Cardiac septum (tissue), 1 donor: ENCODE measurements at regions not wholly inside any gene's neighbourhood (a gene's known extent, or its start where the extent isn't known, plus 50 kb on each side); places are given as distances from the start of the nearest gene placed in this dataset.
"Not testable (repeated sequence)": the region's sequence is repeated elsewhere in the genome, so short reads cannot be mapped to it uniquely, and the experiment has no call there.

ENCODE experiments used
- DNase-seq: peaks from one replicate; pipeline ENCODE4 v3.0.0-alpha.2; 2020; ENCODE audit warnings: low spot score
- intact Hi-C: fragments of 100-400 bp; cut with DNase I; formaldehyde crosslinking; loops from one replicate; pipeline ENCODE4 v1.14.0; 2022
- donor health status: DM: no; HTN: no; CAD: no.

DNA sequence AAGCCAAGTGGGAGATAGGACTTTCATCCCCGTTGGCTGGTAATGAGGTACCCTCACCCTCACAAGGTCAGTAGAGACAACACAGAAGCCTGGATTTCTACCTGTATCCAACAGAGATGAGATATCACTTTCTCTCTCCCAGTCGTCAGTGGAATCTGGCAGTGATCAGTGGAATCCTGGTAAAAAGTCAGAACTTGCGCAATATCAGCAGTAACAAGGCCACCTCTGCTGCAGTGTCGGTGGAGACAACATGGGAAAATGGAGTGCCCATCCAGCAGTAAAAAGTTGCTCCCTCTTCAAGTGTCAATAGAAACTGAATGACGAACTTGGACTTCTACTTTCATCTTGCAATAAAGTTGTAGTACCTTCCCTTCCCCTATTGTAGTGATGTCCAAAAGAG is 615.9 kb downstream of the ETS1 start:
- intact Hi-C loops: no loop called here
- DNase-seq: no peak

DNA sequence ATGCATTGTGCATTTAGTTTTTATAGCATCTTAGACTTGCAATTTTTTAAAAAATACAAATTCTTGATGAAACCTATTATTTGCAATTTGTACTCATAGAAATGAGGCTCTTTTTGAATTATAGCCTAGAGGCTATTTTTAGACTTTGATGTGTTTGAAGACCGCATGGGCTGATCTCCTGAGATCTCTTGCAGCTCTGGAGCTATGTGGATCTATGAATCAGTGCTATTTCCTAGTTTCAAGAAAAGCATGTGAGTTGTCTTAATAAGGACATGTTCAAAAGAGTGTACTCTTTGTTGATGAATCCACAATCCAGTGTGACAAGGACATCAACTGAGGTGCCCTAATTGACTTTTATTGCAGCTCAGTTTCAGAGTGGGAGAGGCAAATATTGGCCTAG is 620.5 kb downstream of the ETS1 start:
- intact Hi-C loops: no loop called here
- DNase-seq: no peak

DNA sequence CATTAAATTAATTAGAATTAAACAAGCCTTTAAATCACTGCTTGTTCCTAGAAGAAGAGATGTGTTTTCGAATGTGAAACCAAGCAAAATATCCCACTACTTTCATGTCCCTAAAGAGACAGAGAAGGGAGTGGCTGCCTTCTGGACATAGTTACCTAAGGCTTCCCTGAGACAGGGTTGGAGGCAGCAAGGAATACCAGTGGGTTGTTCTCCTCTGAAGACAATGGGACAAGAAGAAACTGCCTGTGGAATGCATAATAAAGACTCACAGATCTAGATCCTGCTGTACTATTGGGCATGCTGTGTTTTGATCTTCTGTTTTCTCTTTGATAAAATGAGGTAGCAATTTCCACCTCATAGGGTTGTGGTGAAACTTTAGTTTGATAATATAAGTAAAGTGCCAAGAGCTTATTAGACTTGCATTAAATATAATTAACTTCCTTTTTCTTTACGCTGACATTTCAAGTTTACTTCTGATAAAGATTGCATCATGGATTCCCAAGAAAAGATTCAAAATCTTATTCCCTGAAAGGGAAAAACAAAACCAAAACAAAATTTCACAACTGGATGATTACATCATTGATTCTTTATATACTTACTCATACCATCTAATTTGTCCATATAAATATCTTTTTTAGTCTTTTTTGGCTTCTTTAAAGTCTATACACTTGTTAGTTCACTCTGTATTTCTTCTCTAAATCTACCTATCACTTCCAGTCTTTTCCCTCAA is 621.3 kb downstream of the ETS1 start:
- no peak for DNase-seq
- intact Hi-C loops: no loop called here

DNA sequence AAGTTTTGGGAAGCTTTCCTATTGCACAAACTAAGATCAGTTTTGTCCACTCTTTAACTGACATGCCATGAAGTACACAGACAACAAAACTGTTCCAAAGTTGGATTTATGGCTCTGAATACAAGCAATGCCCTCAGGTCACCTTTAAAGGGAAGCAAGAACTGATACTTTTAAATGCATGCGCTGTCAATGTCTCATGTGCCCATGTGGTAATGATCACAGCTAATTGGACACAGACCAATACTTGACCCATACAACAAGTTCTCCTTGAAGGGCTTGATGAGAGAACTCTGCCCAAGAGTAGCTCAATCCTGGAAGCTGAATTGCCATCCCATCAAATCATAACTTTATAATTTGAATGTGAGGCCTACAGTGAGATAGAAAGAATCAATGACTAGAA is 624.9 kb downstream of the ETS1 start:
- intact Hi-C loops: no loop called here
- DNase-seq: no peak

DNA sequence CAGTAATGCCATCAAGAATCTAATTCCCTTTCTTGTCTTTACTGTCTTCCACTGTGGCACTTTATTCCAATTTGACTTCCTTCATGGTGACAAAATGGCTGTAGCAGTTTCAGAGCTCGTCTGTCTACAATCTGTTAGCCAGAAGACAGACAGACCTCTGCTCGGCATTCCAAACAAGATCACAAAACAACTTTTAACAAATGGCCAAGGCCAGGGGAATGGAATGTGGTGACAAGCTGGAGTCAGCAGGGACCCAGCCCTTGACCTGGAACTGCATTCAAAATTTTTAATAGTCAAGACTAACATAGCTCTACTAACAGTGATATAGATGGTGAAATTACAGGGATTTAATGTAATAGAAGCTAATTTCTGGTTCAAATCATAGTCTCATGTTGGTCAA is 637.2 kb downstream of the ETS1 start:
- no peak for DNase-seq

DNA sequence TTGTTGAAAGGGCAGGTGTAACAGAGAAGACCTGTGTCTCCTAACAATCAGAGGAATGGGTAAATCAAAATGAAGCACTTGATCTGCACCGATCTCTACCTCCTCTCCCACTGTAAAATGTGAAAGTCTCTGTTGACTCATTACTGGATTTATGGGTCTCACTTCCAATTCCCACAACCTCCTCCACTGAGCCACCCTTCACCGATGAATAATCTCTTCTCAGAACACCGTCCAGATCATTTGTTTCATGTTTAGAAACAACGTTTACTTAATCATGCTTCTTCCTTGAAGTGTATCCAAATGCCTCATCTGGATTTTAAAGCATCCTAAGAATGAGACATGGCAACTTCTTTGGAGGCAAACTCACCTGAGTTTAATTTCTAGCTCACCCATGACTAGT is 643.6 kb downstream of the ETS1 start:
- intact Hi-C loops: no loop called here
- DNase-seq: no peak

More for the DNA sequence above, 637.2 kb downstream of the ETS1 start:
- intact Hi-C loops: no loop called here

DNA sequence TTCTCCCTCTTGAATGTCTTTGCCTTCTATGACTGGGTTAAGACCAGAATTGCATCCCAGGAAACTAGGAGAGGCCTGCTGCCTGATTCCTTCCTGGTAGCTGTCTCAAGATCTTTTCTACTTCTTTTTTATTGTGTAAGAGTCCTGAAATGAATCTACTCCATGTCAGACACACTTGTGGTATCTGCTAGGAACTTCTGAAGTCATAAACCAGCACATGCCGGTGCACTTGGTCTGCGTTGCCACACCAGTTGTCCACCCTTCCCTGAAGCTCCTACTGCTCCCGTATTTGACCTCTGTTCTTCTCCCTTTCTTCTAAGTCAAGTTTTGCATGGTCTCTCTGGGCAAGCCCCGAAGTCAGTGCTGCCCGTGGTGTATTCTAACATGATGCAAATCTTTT is 644.2 kb downstream of the ETS1 start:
- no peak for DNase-seq
- intact Hi-C loops: no loop called here

DNA sequence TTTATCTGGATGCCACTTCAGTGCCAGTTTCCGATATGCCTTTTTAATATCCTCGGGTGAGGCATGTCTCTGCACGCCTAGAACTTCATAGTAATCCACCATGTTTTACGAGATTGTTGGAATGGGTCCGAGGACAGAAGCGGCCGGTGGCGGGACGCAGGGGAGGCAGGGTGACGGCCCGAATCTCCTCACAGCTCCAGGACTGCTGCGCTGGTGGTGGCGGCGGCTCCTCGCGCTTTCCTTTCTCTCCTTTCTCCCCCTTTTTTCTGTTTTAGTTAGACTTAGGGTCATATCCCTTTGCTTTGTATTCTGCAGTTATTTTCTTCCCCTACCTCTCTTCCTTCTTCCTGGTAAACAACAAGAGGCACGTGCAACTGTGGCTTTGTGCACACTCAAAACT is 645.8 kb downstream of the ETS1 start:
- DNase-seq, intact Hi-C loops: not testable (repeated sequence)

DNA sequence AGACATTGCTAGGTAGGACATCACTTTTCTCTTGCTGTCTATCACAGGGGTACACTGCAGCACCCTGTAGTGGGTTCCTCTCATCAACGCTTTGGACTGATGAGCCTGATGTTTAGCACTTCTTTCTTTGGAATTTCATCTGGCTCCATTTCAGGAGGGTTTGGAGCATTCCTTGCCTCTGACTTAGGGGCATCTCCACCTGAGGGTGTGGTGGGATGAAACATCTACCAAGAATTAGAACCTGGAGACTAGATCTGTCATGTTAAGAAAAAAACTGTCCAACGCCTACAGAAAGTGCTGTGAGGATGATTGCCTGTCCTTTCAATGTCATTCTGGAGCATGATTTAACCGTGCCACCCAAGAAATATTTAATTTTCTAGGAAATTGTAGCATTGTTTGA is 648.4 kb downstream of the ETS1 start:
- intact Hi-C loops: no loop called here
- DNase-seq: no peak

DNA sequence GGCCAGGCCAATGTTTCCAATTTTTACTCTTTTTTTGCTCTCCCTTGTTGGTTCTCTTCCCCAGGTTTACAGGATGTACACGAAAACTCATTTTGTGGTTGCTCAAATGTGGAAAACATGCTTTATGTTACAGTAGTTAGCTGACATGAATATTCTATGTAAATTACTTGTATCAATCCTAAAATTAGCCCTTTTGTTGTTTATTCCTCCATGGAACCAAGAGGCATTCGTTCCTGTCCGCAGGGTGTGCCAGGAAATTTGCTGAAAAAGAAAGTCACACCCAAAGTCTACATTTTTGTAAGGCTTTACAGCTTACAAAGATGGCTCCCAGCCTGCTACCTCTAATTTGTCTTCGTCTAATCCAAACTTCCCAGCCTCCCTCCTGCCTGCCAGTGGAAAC is 652.3 kb downstream of the ETS1 start:
- DNase-seq: no peak
- intact Hi-C loops: no loop called here

DNA sequence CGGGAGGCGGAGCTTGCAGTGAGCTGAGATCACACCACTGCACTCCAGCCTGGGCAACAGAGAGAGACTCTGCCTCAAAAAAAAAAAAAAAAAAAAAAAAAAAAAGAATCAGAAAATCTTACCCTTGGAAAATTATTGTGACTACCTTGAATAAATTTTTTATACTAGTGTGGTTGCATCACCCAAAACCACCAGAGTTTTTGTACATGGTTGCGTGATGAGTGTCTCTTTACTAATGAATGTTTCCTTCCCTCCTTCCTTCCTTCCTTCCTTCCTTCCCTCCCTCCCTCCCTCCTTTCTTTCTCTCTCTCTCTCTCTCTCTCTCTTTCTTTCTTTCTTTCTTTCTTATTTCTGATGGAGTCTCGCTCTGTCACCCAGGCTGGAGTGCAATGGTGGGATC is 653.4 kb downstream of the ETS1 start:
- intact Hi-C loops, DNase-seq: not testable (repeated sequence)

DNA sequence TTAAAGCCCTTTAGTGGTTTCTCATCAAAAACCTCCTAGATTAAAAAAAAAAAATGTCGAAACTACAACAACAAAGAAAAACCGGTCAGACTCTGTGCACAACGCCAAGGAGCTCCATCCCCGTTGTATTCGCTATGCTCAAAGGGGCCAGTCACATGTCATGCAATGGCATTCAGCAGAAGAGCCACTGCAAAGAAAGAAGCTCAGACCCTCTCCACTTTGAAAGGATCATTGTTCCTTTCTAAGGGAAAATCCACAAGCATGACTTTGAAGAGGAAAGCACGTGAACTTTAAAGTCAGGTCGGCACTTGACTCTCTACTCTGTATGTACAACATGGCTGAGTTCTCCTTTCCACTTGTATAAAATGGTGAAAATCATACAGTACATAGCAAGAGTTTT is 655.6 kb downstream of the ETS1 start:
- intact Hi-C loops: no loop called here

DNA sequence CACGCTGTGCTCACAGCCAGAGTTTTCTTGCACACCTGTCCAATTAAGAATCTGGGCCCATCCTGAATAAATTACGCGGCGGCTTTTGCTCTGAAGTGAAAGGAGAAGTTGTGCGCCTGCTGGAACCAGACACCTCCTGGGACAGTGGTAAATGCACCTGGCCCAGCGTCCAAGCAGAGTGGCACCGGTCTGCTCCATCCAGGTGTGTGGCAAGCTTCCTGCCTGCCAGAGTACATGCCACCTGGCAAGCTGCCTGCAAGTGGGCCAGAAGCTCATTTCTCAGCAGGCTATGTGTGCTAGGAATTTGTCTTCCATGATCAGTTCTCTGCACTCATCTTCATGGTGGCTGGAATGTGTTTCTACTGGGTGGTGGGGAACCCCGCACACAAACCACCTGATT is 660.6 kb downstream of the ETS1 start:
- intact Hi-C loops: no loop called here
- no peak for DNase-seq

More for the DNA sequence above, 655.6 kb downstream of the ETS1 start:
- DNase-seq: no peak

DNA sequence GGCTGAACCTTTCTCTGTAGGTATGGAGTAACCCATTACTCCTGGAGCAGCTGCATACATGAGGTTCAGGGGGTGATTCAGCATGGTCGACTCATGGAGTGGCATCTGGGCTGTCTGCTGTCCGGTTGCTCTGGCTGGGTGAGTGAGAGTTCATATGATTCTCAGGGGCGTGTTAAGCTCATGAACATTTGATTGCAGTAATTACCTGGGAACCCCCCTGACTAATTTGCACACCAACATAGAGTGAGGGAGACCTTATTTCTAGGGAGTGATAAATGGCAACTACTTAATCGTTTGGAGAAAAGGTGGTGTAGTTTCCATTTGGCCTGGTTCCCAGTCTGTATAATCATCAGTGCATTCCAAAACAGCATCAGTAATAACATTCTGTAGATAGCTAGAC is 661.9 kb downstream of the ETS1 start:
- intact Hi-C loops: no loop called here
- DNase-seq: no peak

DNA sequence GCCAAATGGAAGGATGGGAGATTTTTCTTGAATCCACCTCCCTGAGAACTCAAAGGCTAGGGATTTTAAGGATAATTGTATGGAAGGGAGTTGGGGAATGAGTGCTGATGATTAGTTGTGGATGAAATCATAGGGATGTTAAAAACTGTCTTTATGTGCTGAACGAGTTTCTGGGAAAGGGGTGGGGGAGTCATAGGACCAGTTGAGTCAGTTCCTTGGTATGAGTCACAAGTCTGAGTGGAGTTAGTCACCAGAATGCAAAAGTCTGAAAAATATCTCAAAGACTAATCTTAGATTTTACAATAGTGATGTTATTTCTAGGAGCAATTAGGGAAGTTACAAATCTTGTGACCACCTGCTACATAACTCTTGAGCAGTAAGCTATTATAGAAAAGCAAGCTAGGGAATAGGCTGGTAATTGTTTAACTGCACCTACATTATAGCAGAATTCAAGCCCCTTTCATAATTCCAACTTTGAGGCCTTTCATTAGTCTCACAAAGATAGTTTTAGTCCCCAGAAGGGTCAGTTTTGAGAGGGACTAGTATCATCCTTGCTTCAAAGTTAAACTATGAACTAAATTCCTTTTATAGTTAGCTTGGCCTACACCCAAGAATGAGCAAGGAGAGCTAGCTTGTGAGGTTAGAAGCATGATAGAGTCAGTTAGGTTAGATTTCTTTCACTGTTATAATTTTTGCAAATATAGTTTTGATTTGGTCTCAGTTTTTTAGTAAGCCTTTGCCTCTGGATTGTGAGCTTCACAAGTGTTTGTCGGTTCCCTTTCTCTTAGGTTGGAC is 668.0 kb downstream of the ETS1 start:
- no peak for DNase-seq
- intact Hi-C loops: no loop called here

DNA sequence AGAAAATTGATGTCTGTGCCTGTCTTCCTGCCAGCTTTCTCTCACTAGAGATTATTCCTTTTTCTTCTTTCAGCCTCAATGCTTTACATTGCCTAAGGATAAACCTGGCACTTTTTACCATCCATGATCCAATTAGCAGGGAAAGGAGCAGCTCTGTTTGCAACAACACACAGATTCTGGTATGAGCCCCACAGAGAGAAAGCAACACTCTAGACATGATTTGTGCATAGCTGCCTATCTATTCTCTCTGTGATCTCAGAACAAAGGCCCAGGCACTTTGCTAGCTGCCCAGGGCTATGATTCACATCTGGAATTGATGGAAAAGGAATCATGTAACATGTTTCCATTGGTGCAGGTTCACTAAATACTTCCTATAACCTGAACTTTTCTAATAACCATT is 685.0 kb downstream of the ETS1 start:
- intact Hi-C loops: no loop called here
- no peak for DNase-seq

DNA sequence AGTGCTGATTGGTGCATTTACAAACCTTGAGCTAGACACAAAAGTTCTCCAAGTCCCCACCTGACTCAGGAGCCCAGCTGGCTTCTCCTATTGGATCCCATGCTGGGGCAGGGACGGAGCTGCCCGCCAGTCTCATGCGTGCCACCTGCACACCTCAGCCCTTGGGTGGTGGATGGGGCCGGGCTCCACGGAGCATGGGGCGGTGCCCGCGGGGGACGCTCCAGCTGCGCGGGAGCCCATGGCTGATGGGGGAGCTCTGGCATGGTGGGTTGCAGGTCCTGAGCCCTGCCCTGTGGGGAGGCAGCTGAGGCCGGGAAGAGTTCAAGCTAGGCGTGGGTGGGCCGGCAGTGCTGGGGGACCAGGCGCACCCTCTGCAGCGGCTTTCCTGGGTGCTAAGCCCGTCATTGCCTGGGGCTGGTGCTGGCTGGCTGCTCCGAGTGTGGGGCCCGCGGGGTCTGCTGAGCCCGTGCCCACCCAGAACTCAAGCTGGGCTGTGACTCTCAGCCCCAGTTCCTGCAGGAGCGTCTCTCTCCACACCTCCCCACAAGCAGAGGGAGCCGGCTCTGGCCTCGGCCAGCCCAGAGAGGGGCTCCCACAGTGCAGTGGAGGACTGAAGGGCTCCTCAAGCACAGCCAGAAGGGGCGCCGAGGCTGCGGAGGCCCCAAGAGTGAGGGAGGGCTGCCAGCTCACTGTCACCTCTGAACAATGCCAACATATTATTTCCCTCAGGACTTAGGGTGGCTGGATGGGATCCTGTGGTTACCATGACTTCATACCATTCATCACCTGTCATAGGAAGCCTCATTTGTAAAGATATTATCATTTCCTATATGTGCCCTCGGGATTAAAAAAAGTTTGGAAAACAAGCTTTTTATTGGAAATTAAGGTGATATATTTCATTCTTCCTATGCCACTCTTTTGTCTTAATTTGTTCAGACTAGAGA is 688.7 kb downstream of the ETS1 start:
- intact Hi-C loops: no loop called here
- DNase-seq: no peak

DNA sequence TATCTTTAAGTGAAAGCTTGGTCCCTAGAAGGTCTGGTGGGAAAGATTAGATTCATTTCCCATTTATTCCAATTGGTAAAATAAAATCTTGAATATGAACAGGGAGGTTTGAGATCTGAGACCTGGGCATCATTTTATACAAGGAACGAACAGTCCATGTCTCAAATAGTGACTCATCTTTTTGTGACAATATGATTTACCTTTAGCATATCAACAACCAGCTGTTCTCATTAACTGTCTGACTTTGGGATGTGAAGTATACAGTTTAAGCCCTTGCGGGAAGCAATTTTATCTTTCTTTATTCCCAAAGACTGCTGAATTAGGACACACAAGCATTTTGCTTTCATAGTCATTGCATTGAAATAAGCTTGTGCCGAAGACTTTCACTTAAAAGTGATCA is 691.6 kb downstream of the ETS1 start:
- intact Hi-C loops: no loop called here
- no peak for DNase-seq

DNA sequence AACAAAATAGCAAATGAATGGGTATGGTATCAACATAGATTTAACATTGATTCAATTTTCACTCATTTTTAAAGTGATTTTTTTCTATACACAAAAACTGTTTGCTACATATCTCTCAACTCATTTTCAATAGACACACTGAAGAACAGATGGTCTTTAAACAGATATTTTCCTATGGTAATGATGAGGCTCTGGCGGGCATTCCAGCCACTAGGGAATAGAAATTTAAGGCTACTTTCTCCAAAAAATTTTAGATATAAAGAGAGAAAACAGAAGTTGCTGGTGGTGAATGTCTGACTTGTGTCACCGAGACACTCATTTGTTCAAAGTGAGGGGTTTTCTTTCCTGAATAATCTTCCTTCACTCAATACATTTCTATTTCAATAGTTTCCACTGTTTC is 693.0 kb downstream of the ETS1 start:
- intact Hi-C loops: no loop called here
- DNase-seq: no peak

DNA sequence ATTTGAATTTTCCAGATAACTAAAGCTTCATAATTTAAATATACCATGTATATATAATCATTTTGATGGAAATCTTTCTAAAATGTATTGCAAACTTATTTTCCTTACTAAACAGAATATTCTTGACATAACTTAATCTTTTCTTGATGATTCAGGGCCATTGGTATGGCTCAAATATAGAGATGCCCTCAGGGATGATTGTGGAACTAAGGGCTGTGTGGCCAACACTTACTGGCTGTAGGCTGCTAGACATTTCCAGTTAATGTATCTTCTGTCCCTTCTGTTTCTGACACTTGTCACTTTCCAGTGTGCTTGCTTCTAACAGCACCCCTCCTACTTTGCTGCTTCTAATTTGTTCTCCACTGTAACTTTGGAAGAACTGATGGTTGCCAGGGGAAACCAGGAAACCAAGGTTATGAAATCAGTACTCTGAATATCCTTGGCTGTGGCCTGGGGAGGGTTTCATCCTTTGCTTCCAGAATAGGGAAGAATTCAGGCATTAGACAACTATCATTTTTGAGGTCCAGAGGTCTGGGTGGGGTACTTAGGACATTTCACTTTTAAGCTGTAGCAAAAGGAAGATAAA is 697.2 kb downstream of the ETS1 start:
- intact Hi-C loops: no loop called here

More for the DNA sequence above, 697.2 kb downstream of the ETS1 start:
- DNase-seq: no peak
